GM23338 (cell line): ENCODE measurements at regions not wholly inside any gene's neighbourhood (a gene's known extent, or its start where the extent isn't known, plus 50 kb on each side); places are given as distances from the start of the nearest gene placed in this dataset.

Source experiments
- CREB1 ChIP-seq: fragments of 250-450 bp; sonication (Bioruptor Pico); IDR thresholded peaks from 2 replicates; pipeline ENCODE4 v1.5.0; 2020; ENCODE audit warnings: low read depth, mild to moderate bottlenecking, moderate library complexity
- EZH2 ChIP-seq: fragments of 200-600 bp; sonication (generic); IDR thresholded peaks from one replicate; pipeline ENCODE4 v1.8.0; 2017; ENCODE audit warnings: antibody characterized with exemption, mild to moderate bottlenecking, low read depth; ENCODE audit not compliant: unreplicated experiment
- EZH2phosphoT487 ChIP-seq: fragments of 200-600 bp; sonication (generic); IDR thresholded peaks from one replicate; pipeline ENCODE4 v1.8.1; 2018; ENCODE audit warnings: antibody characterized with exemption; ENCODE audit not compliant: unreplicated experiment
- JUNB ChIP-seq: IDR thresholded peaks from one replicate; pipeline ENCODE4 v1.6.1; 2016; ENCODE audit warnings: antibody characterized with exemption; ENCODE audit not compliant: unreplicated experiment
- NANOG ChIP-seq: IDR thresholded peaks from 2 replicates; pipeline ENCODE4 v1.6.1; 2016; ENCODE audit warnings: antibody characterized with exemption, borderline replicate concordance
- POLR2AphosphoS5 ChIP-seq: IDR thresholded peaks from 2 replicates; pipeline ENCODE4 v1.6.1; 2016; ENCODE audit warnings: antibody characterized with exemption, low read depth
- STAT1 ChIP-seq: IDR thresholded peaks from one replicate; pipeline ENCODE4 v1.6.1; 2016; ENCODE audit warnings: antibody characterized with exemption; ENCODE audit not compliant: unreplicated experiment
- ZNF331 ChIP-seq: fragments of 250-450 bp; sonication (Bioruptor Pico); IDR thresholded peaks from 2 replicates; pipeline ENCODE4 v1.5.0; 2020; ENCODE audit warnings: low read depth, mild to moderate bottlenecking, moderate library complexity
- TF ChIP-seq, protein P1 (sequence below), 2 experiments: fragments of 200-600 bp in 1 of 2; sonication (generic) in 1 of 2; conservative IDR thresholded peaks; 2 replicates each; pipeline versions ENCODE4 v1.5.1 to v1.6.1; 2016 to 2017; ENCODE audit warnings: antibody characterized with exemption in 2 of 2, low read depth in 2 of 2, mild to moderate bottlenecking in 2 of 2, moderate library complexity in 1 of 2
- TF ChIP-seq, protein P2 (sequence below): IDR thresholded peaks from one replicate; pipeline ENCODE4 v1.6.1; 2018; ENCODE audit warnings: antibody characterized with exemption; ENCODE audit not compliant: unreplicated experiment

DNA sequence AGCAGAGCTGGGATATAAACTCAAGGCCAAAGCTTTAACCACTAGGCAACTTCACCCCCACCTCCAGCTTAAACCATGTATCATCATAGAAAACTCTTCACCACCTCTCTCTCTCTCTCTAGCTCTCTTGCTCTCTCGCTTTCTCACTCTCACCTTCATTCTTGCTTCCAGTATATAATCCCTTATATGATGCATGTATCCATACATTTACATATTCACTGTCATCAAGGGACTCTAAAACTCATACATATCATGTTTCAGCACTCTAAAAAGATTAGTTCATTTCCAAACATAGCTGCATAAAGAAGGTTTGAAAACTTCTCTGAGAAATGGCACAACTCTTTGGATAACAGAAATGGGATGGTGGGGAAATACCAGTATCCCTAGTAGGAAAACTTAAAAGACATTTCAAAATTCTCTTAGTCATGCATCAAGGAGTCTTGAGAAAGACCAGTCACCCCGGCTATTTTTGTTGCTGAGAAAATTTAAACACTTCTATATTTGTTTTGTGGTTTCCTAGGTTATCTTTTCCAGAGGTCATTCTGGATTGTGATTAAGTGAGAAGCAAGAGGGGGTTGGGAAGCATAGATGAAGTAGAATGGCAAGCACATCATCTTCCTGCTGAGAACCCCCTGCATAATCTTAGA is 447.8 kb upstream of the THBS1 start:
- TF ChIP-seq, protein P1, sequence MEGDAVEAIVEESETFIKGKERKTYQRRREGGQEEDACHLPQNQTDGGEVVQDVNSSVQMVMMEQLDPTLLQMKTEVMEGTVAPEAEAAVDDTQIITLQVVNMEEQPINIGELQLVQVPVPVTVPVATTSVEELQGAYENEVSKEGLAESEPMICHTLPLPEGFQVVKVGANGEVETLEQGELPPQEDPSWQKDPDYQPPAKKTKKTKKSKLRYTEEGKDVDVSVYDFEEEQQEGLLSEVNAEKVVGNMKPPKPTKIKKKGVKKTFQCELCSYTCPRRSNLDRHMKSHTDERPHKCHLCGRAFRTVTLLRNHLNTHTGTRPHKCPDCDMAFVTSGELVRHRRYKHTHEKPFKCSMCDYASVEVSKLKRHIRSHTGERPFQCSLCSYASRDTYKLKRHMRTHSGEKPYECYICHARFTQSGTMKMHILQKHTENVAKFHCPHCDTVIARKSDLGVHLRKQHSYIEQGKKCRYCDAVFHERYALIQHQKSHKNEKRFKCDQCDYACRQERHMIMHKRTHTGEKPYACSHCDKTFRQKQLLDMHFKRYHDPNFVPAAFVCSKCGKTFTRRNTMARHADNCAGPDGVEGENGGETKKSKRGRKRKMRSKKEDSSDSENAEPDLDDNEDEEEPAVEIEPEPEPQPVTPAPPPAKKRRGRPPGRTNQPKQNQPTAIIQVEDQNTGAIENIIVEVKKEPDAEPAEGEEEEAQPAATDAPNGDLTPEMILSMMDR (conservative IDR thresholded peaks at IDR 0.05; ENCODE audit: low read depth in 2 of 2) = no peak
- TF ChIP-seq EZH2phosphoT487 = no peak
- no peak for TF ChIP-seq CREB1 (CRISPR knock-in tag)
- TF ChIP-seq POLR2AphosphoS5 = no peak
- no peak for TF ChIP-seq STAT1
- TF ChIP-seq JUNB = no peak
- TF ChIP-seq, protein P2, sequence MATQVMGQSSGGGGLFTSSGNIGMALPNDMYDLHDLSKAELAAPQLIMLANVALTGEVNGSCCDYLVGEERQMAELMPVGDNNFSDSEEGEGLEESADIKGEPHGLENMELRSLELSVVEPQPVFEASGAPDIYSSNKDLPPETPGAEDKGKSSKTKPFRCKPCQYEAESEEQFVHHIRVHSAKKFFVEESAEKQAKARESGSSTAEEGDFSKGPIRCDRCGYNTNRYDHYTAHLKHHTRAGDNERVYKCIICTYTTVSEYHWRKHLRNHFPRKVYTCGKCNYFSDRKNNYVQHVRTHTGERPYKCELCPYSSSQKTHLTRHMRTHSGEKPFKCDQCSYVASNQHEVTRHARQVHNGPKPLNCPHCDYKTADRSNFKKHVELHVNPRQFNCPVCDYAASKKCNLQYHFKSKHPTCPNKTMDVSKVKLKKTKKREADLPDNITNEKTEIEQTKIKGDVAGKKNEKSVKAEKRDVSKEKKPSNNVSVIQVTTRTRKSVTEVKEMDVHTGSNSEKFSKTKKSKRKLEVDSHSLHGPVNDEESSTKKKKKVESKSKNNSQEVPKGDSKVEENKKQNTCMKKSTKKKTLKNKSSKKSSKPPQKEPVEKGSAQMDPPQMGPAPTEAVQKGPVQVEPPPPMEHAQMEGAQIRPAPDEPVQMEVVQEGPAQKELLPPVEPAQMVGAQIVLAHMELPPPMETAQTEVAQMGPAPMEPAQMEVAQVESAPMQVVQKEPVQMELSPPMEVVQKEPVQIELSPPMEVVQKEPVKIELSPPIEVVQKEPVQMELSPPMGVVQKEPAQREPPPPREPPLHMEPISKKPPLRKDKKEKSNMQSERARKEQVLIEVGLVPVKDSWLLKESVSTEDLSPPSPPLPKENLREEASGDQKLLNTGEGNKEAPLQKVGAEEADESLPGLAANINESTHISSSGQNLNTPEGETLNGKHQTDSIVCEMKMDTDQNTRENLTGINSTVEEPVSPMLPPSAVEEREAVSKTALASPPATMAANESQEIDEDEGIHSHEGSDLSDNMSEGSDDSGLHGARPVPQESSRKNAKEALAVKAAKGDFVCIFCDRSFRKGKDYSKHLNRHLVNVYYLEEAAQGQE = no peak
- TF ChIP-seq EZH2 = no peak
- TF ChIP-seq ZNF331 (CRISPR knock-in tag) = no peak
- no peak for TF ChIP-seq NANOG
